ENCODE measurements at regions not wholly inside any gene's neighbourhood (a gene's known extent, or its start where the extent isn't known, plus 50 kb on each side); places are given as distances from the start of the nearest gene placed in this dataset.

GRCh38 chr9:135032041-135032835 is 55.2 kb upstream of the OLFM1 start:
- Mint-ChIP-seq H3K27ac (no peak overlapping the region), H3K27me3 (peaks cover 15 to 45% of the 10 kb centered on the region in 2 donors), H3K4me1 (ENCODE audit: low read depth in 2 of 2) (no peaks in the 10 kb centered on the region), H3K4me3 (no peak overlapping the region), H3K36me3 (ENCODE audit: insufficient read depth) (no peaks in the 10 kb centered on the region), H3K9me3 (no peaks in the 10 kb centered on the region)
- ATAC-seq (replicated peaks) (no peak), DNase-seq (no peak)

- DNase-seq: no peak
- Mint-ChIP-seq H3K4me3 (no peak overlapping the region), H3K27me3 (peaks cover 15 to 45% of the 10 kb centered on the region in 2 donors), H3K4me1 (ENCODE audit: low read depth in 2 of 2) (no peaks in the 10 kb centered on the region), H3K27ac (no peak overlapping the region), H3K36me3 (ENCODE audit: insufficient read depth) (no peaks in the 10 kb centered on the region), H3K9me3 (no peaks in the 10 kb centered on the region)
- ATAC-seq (replicated peaks): no peak
Measured at GRCh38 chr9:135032868-135033460, 54.5 kb upstream of the OLFM1 start.

GRCh38 chr9:135033487-135033886 is 54.0 kb upstream of the OLFM1 start:
- Mint-ChIP-seq H3K9me3 (no peaks in the 10 kb centered on the region), H3K36me3 (ENCODE audit: insufficient read depth) (no peaks in the 10 kb centered on the region), H3K4me3 (no peak overlapping the region), H3K27me3 (peaks cover 19 to 50% of the 10 kb centered on the region in 2 donors), H3K4me1 (ENCODE audit: low read depth in 2 of 2) (no peaks in the 10 kb centered on the region), H3K27ac (no peak overlapping the region)
- ATAC-seq (replicated peaks) (no peak), DNase-seq (no peak)

GRCh38 chr9:135034106-135034505 is 53.4 kb upstream of the OLFM1 start:
- ATAC-seq (replicated peaks) (no peak), DNase-seq (no peak)
- H3K9me3 Mint-ChIP-seq: no peaks in the 10 kb centered on the region
- no peak overlapping the region for H3K4me3 Mint-ChIP-seq
- H3K27me3 Mint-ChIP-seq: peaks cover 20 to 53% of the 10 kb centered on the region in 2 donors
- no peaks in the 10 kb centered on the region for H3K36me3 Mint-ChIP-seq (ENCODE audit: insufficient read depth)
- H3K4me1 Mint-ChIP-seq (ENCODE audit: low read depth in 2 of 2): no peaks in the 10 kb centered on the region
- no peak overlapping the region for H3K27ac Mint-ChIP-seq

GRCh38 chr9:135035781-135036760 is 51.4 kb upstream of the OLFM1 start:
- Mint-ChIP-seq H3K36me3 (ENCODE audit: insufficient read depth) (no peaks in the 10 kb centered on the region), H3K4me1 (ENCODE audit: low read depth in 2 of 2) (no peaks in the 10 kb centered on the region), H3K9me3 (no peaks in the 10 kb centered on the region), H3K4me3 (no peak overlapping the region), H3K27ac (no peak overlapping the region), H3K27me3 (peaks cover 9 to 52% of the 10 kb centered on the region in 2 donors)
- DNase-seq (no peak), ATAC-seq (replicated peaks) (no peak)

- Mint-ChIP-seq H3K9me3 (no peaks in the 10 kb centered on the region), H3K4me1 (ENCODE audit: low read depth in 2 of 2) (no peaks in the 10 kb centered on the region), H3K27me3 (peaks cover 12 to 56% of the 10 kb centered on the region in 2 donors), H3K27ac (no peak overlapping the region), H3K36me3 (ENCODE audit: insufficient read depth) (no peaks in the 10 kb centered on the region), H3K4me3 (no peak overlapping the region)
- no peak for ATAC-seq (replicated peaks)
- DNase-seq: no peak
Measured at GRCh38 chr9:135036861-135037465, 50.5 kb upstream of the OLFM1 start.

GRCh38 chr9:135037521-135038250 is 49.8 kb upstream of the OLFM1 start:
- Mint-ChIP-seq H3K9me3 (no peaks in the 10 kb centered on the region), H3K27ac (no peak overlapping the region), H3K27me3 (peaks cover 15 to 63% of the 10 kb centered on the region in 2 donors), H3K4me3 (no peak overlapping the region), H3K4me1 (ENCODE audit: low read depth in 2 of 2) (no peaks in the 10 kb centered on the region), H3K36me3 (ENCODE audit: insufficient read depth) (no peaks in the 10 kb centered on the region)
- DNase-seq (no peak), ATAC-seq (replicated peaks) (no peak)
